ENCODE measurements at regions not wholly inside any gene's neighbourhood (a gene's known extent, or its start where the extent isn't known, plus 50 kb on each side); places are given as distances from the start of the nearest gene placed in this dataset.

DNA sequence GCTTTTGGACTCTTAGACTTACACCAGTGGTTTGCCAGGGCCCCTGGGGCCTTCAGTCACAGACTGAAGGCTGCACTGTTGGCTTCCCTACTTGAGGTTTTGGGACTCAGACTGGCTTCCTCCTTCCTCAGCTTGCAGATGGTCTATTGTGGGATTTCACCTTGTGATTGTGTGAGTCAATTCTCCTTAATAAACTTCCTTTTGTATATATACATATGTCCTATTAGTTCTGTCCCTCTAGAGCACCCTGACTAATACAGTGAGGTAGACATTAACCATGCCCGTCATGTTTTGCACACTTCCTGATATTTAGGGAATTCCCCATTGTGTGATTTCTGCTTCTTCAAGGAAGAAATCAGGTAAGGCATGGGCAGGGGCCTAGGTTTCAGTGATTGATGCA is 147.8 kb upstream of the CA10 start:
- DNase-seq, result no peak

GRCh38 chr17:52298881-52299280 is 140.4 kb upstream of the CA10 start:
- DNase-seq, result no peak

- peak; percentile 2 for DNase-seq
Measured at GRCh38 chr17:52297230-52298010, 138.9 kb upstream of the CA10 start.

DNA sequence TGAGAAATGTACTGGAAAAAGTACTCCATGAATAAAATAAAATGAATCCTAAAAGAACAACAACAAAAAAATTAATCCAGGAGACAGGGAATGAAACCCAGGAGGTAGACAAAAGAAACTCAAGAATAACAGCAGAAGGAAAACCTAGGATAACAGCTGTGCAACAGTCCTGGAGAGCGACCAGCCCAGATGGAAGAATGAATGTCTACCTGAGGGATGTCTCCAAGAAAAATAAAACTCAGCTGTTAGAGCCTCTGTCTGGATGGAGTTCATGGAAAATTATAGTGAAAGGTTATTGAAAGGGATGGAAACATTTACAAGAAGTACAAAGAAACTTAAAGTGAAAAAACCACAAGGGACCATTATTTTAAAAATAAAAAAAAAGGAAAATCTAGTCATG is 135.8 kb upstream of the CA10 start:
- DNase-seq, result no peak

GRCh38 chr17:52287611-52288010 is 129.1 kb upstream of the CA10 start:
- DNase-seq, result no peak

DNA sequence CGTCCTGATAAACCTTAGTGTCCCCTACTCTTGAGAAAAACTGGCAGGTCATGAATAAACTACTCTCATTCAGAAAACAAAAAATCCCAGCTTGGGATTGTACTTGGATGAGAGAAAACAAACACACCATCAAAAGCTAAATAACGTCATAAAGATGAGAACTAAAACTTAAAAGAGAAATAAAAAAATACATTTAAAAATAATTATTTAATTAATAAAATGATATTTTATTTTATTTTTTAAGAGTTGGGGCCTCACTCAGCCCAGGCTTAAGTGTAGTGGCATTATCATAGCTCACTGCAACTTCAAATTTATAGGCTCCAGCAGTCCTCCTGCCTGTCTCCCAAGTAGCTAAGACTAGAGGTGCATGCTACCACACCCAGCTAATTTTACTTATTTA is 125.4 kb upstream of the CA10 start:
- no peak for DNase-seq

DNA sequence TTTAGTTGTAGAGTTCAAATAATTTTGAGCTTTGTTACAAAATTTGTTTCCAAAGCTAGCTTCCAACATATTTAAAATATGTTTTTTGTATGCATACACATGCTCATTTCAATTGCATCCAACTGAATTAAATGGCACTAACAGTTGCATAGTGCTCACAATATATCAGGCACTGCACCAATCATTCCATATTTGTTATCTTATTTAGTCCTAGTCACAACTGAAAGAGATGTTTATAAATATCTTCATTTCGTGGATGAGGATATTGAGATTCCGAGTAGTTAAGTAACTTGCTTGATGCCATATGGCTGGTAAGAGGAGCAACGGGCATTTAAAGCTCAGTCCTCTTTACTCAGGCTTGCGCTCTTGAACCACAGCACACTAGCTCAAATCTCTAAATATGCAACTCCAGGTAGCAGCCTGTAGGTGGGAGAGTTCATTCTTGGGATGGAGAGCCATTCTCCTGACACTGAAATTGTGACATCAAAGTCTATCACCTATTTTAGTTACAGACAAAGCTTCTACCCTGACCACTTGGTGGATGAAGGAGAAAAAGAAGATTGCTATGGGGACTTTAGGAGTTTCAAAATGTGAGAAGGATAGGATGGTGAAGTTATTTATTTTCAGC is 118.0 kb upstream of the CA10 start:
- no peak for DNase-seq

- no peak for DNase-seq
Measured at GRCh38 chr17:52271781-52272180, 113.3 kb upstream of the CA10 start.

DNA sequence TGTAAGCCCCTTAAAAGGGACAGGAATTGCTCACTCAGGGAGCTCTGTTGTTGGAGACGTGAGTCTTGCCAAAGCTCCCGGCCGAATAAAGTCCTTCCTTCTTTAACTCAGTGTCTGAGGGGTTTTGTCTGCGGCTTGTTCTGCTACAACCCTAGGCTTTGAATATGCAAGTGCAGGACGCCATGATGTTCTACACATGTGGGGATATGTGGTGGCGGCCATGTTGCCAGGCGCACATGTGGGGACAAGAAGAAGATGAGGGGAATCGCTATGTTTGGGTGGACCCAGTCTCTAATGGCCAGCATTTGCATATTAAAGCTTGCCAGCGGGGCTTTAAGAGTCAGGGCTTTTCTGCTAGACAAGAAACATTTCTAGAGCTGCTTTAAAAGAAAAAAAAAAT is 96.8 kb upstream of the CA10 start:
- no peak for DNase-seq

GRCh38 chr17:52244689-52245088 is 86.2 kb upstream of the CA10 start:
- no peak for DNase-seq

- DNase-seq, result no peak
Measured at GRCh38 chr17:52242268-52242667, 83.8 kb upstream of the CA10 start.

DNA sequence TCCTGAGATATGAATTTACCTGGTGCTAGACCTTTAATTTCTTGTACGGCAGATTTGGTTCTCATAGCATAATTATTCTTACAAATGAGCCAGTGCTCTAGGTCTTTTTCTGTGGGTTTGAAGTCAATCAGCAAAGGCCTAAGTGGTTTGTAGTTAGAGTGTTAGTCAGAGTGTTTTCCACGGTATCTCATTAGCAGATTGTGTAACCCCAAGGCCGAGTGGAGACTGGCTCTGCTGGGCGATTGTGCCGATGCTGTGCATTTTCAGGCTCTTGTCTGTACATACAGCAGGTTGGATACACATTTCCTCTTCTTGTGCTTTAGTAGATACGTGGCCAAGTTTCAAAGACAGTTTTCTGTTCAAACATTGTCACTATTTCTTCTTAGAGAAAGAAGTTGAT is 78.6 kb upstream of the CA10 start:
- DNase-seq, result no peak

DNA sequence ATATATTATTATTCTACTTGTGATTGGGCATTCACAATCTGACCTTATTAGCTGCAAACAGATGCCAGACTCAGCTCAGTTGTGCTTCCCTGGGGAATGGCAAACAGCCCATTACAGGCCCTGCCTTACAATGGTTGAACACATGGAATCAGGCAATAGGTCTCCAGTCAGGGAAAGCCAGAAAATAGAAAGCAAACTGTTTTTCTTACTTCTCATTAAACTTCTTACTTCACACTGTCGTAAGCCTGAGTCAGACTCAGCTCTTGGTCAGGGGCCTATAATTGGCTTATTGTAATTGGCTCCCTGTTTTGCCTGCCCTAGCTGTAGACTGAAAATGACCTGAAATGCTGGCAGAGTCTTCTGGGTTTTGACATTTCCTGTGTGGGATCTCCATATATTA is 77.0 kb upstream of the CA10 start:
- no peak for DNase-seq

GRCh38 chr17:52233632-52234031 is 75.1 kb upstream of the CA10 start:
- DNase-seq, result no peak

DNA sequence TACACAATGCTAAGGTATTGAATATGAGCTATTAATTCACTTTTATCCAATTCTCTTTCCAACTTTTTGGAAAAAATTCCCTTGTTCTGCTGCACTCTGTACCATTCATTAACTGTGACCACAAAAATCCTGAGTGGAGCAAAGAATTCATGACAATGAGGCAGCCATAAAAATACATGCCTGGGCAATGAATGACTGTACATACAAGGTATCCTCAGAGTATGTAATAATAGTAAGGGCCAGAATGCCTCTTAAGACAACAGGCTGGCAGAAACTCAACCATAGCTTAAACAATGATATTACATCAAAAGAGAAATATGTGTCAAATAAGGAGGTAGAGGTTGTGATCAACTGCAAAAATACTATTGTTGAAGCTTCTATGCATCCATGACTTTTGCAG is 74.7 kb upstream of the CA10 start:
- DNase-seq, result no peak

DNA sequence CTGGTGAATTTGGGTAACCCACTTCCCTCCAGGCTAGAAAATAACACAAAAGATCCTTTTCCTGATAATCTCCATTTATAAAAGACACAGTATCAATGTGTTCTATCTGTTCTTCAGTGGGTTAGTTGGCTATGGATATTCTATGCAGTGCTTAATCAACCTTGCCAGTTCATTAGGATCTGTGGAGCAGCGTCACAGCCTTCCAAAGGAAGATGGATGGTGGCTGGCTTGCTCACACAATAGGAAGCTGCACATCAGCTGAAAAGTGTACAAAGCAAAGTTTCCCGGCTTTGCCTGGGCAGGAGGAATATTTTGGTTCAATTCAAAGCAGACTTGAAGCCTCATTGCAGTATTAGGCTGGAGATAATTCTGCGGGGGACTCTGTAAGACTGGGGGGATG is 70.3 kb upstream of the CA10 start:
- DNase-seq, result no peak

GRCh38 chr17:52227926-52228325 is 69.4 kb upstream of the CA10 start:
- DNase-seq, result no peak

GRCh38 chr17:52213451-52213850 is 54.9 kb upstream of the CA10 start:
- no peak for DNase-seq

GRCh38 chr17:52212851-52213250 is 54.3 kb upstream of the CA10 start:
- DNase-seq, result no peak

DNA sequence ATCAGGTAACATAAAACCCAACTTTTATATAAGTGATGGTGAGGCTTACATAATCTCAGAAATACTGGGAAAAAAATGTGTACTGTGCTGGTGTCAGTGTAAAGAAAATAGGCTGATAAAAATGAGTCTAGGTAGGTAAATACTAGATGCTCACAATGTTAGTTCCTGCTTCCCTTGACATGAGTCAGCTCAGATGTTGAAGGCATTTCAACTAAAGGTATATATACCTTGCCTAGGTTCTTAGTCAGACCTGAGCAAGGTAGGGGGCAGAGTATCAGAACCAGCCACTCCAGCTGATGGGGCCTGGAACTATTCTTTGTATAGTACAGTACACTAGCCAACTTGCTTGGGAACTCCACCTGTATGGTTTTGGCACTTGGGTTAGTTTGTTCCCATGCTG is 51.0 kb upstream of the CA10 start:
- no peak for DNase-seq

Measured in NCI-H1092 treated with DMSO at 0.1 percent for 48 hours (cell line).